CD4-positive, alpha-beta T cell treated with Interferon gamma for 1 hour (primary cell): ENCODE measurements at regions not wholly inside any gene's neighbourhood (a gene's known extent, or its start where the extent isn't known, plus 50 kb on each side); places are given as distances from the start of the nearest gene placed in this dataset.
"Not testable (repeated sequence)": the region's sequence is repeated elsewhere in the genome, so short reads cannot be mapped to it uniquely, and the experiment has no call there.

ENCODE experiments used
- DNase-seq: peaks from one replicate; pipeline ENCODE4 v3.0.0-alpha.2; 2020

- DNase-seq = no peak
Observed at GRCh38 chrX:55142206-55142918, 53.5 kb downstream of the PAGE2 start.

GRCh38 chrX:55142919-55143310 lies 54.1 kb downstream of the PAGE2 start:
- DNase-seq = no peak

GRCh38 chrX:55143621-55144020 lies 54.8 kb downstream of the PAGE2 start:
- no peak for DNase-seq

GRCh38 chrX:55144697-55145096 lies 55.9 kb downstream of the PAGE2 start:
- no peak for DNase-seq

- no peak for DNase-seq
Observed at GRCh38 chrX:55149242-55149641, 60.4 kb downstream of the PAGE2 start.

GRCh38 chrX:55151199-55151598 lies 62.4 kb downstream of the PAGE2 start:
- no peak for DNase-seq

- DNase-seq = no peak
Observed at GRCh38 chrX:55159551-55159950, 60.6 kb upstream of the PAGE5 start.

- DNase-seq = peak; percentile 90
Observed at GRCh38 chrX:55160685-55161552, 59.2 kb upstream of the PAGE5 start.

GRCh38 chrX:55161581-55161980 lies 58.6 kb upstream of the PAGE5 start:
- no peak for DNase-seq

- DNase-seq = no peak
Observed at GRCh38 chrX:55163171-55163570, 57.0 kb upstream of the PAGE5 start.

GRCh38 chrX:55165026-55165425 lies 55.1 kb upstream of the PAGE5 start:
- not testable (repeated sequence) for DNase-seq

GRCh38 chrX:55167124-55167803 lies 52.9 kb upstream of the PAGE5 start:
- no peak for DNase-seq

- no peak for DNase-seq
Observed at GRCh38 chrX:55167901-55168300, 52.2 kb upstream of the PAGE5 start.

GRCh38 chrX:55169782-55170181 lies 50.4 kb upstream of the PAGE5 start:
- no peak for DNase-seq
